ENCODE measurements at regions not wholly inside any gene's neighbourhood (a gene's known extent, or its start where the extent isn't known, plus 50 kb on each side); places are given as distances from the start of the nearest gene placed in this dataset.

DNA sequence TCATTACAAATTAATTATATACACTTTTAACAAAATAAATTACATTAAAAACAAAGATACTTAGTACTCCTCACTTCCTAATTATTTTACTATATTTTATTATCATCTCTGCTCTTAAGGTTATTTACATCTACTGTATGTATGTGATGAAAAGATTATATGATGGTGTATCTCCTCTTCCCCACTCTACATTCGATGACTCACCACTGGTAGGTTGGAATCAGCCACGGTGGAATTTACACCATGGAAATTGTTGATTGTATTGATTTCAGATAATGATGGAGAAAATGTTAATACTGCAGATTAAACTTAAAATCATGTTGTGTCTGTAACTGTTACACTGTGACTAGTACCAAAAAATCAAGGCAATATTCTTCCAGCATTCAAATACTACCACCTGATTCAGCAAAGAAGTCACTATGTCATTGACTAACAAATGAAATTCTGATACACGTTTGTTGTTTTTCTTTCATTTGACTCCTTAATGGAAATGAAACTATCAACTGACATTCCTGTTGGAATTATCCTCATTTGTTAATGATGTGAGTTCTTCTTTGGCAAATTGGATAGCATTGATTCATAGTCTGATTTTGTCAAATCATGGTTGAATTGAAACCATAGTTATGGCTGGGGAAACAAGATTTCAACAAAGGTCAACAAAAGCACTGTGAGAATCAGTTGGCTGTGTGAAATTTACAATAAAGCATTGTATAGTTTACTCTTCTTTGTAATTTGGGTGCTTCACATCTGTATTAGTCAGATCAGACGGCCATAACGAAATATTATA, 69.0 kb upstream of the NLK start:
- DNase-seq (ENCODE audit: low read depth, low spot score), result no peak

DNA sequence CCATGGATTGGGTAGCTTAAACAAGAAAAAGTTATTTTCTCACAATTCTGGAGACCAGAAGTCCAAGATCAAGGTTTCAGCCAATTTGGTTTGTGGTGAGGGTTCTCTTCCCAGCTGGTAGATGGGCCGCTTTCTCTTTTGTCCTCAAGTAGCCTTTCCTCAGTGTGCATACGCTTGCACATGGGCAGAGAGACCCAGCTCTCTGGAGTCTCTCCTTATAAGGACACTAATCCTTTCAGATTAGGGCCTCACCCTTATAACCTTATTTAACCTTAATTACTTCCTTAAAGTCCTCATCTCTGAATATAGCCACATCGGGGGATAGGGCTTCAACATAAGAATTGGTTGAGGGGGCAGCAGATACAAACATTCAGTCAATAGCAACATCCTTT, 68.4 kb upstream of the NLK start:
- no peak for DNase-seq (ENCODE audit: low read depth, low spot score)

DNA sequence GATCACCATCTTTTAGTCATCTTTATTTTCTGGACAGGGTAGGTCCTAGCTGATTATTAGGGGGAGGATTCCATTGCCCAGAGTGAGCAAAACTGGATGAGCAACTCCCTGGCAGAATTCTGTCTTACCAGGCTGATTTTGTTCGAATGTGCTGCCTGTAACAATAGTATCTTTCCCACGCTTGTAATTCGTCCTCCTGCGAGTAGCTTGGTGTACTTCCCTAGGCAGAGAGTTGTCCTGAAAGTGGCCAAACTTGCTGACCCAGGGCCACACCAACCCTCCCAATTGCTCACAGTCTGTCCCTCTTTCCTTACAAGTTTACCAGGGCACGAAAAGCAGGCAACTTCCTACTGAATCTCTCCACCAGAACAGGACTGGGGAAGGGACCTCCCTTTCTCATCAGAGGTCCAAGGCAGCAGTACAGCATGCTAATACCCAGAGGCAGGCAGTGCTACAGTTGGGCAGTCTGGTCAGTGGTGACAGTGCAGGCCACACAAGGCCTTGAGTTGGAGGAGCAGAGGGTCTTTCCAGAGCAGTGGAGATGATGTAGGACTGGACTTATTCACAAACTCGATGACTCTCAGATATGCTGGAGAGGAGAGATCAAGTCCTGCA, 67.8 kb upstream of the NLK start:
- no peak for DNase-seq (ENCODE audit: low read depth, low spot score)

DNA sequence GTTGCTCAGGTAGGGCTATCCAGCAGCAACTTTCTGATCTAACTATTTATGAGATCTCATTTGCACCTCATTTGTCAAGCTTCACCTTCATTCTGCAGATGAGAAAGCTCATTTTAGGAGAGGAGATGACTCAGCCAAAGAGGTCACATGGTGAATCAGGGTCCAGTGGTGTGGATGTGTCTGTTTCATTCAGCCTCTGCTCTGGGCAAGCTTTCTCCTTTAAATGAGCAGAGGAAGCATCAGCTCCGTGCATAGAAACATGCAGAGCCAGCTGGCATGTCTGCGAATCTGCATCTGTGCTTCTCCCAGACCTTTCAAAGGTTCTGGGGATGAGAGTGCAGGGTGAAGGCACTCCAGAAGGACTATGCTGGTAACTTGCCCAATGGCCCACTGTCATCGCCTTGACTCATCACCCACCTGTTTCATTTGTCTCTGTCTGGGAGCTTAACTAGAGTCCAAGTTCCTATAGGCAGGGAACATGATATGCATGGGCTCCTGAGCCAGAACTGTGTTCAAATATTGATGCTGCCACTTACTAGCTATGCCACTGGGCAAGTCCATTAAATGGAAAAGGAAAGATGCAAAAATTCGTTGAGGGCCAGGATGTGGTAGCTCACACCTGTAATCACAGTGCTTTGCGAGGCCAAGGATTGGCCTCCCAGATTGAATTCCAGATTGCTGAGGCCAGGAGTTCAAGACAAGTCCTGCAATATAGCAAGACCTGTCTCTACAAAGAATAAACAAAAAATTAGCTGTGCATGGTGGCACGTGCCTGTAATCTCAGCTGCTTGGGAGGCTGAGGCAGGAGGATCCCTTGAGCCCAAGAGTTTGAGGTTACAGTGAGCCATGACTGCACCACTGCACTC, 67.1 kb upstream of the NLK start:
- DNase-seq (ENCODE audit: low read depth, low spot score), result no peak

DNA sequence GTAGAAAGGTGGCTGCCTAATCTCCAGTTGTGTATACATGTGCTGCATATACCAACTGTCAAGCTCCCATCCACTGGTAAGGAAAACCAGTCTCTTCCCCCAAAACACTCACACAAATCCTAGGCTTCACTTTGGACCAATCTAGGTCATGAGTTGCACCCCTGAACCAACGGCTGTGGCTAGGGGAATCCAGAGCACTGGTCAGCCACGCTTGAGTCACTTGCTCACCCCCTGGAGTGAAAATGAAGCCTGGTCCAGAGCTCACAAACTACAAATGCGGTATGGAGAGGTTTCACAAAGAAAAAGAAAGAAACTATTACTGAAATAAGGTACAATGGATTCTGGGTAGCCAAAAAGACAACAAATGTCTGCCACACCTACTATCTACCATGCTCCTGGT, 66.1 kb upstream of the NLK start:
- DNase-seq (ENCODE audit: low read depth, low spot score), result peak; percentile 4

DNA sequence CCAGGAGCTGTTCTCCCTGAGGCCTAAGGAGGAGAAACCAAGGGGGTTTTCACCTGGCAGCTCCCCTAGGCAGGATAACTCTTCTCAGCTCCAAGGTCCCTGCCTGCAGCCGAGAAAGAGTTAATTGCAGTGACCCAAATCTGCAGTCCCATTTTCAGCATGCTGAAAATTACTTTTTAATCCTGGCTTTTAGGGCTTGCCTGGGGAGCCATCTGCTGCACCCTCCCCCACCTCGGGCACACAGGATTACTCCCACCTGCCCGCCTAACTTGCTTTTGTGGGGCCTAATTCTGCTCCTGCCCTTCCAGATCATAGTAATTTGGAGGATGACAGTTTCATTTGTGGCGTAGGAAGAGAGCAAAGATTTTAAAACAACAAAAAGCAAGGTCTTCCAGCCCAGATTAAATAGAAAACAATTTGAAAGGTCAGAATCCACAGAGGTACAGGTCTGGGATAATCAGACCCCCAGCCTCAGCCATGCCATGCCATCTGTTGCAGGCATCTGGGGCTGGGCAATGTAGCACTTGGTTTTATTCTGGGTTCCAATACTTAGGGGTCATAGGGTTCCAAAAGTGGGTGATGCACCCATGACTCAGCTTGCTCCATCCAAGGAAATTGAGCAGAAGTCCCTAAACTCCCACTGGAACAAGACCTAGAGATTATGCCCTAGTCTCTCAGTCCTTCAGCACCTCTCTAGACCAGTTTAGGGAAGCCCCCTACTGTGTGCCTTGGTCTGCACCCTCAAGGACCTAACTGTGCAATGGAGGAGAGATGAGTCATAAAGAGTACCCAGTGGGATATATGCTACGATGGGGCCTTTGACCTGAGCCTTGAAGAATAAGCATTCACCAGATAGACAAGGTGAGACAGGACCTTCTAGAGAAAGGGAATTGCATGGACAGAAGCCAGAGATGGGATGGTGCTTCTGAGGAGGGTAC, 64.5 kb upstream of the NLK start:
- DNase-seq (ENCODE audit: low read depth, low spot score), result no peak

DNA sequence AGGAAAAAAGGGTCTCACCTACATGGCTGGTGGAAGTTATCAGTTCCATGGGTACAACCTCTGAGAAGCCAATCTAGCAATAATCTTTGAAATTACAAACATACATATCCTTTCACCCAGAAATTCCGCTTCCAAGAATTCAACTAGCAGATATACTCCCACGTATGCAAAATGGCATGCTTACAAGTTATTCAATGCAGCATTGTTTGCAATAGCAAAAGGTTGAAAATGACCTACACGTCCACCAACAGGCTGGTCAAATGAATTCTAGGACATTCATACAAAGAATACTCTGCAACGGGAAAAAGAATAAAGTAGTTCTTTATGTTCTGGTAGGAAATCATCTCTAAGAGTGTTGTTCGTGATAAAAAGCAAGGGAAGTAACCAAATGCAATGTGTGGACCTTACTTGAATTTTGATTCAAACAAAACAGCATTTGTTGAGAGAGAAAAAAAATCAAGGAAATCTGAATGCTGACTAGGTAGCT, 63.7 kb upstream of the NLK start:
- DNase-seq (ENCODE audit: low read depth, low spot score), result no peak

DNA sequence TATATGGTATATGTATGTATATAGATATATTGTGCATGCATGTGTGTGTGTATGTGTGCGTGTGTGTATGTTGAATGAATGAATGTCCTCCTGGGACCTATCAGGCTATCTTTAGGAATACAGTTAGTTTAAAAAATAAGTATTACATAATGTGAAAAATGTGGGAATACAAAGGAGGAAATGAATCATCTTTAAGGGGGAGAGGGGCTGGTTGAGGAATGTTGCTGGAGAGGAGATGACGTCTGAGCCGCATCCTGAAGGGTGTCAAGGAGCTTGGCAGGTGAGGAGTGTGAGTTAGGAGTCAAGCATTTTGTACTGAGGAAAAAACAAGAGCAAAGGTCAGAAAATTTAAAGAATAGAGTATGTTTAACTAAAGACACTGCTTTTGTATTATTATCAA, 62.4 kb upstream of the NLK start:
- DNase-seq (ENCODE audit: low read depth, low spot score), result no peak

DNA sequence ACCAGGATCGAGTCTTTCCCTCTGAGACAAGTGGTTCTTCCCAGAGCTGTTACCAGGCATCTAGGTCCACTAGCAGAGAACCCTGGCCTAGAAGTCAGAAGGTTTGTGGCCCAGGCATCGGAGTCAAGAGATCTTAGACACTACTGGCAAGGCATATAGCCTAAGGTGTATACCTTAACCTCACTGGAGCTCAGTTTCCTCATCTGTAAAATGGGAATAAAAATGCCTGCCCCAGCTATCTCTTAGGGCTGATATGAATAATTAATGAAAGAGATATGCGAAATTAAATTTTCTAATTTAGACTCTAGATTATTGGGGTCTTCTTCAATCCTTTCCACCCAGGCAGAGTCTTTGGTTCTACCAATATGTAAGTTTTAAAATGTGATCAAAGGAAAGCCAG, 60.5 kb upstream of the NLK start:
- DNase-seq (ENCODE audit: low read depth, low spot score), result no peak

DNA sequence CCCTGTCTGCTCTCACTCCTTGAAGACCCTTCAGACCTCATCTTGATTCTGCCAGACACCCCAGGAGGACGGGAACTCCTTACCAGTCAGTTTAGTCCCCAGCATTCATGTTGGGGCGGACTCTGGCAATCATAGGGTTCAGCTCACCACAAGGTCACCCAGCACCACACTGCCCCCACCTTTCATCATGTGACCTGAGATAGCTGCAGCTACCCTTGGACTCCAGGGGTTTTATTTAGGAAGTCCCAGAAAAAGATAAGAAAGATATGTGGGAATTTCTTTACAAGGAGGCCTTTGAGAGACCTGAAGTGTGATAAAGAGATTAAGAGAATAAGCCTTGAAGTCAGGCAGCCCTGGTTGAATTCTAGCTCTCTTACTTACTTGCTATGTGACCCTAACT, 59.8 kb upstream of the NLK start:
- DNase-seq (ENCODE audit: low read depth, low spot score), result no peak

DNA sequence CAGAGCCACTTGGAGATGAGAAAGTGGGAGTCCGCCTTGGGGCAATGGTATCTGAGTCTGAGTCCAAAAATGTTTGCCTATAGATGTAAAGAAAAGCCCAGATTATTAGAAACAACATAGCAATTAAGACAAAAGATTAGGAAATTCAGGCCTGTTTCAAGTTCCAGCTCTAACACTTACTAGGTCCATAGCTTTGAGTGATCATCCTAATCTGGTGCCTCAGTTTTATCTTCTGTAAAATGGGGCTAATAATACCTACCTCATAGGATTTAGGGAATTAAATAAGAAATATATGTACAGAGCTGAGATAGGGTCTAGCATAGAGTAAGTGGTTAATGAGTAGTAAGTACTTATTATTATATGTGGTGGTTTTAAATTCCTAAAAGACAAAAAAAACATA, 58.6 kb upstream of the NLK start:
- DNase-seq (ENCODE audit: low read depth, low spot score), result no peak

DNA sequence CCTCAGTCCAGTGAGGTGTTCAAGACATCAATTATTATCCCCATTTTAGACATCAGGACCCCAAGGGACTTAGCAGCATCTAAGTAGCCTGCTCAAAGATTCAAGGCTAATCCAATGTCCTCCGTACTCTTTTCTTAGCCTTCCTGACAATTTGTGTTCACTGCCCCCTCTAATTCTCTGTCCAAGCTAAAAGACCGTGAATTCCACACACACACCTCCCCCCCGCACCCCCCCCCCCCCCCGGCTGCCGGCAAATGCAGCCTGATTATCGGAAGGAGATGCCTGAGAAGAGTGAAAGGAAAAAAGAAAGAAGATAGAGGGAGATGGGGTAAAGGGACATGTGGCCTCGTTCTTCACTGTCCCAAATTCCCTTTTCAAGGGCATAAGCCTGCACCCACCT, 58.1 kb upstream of the NLK start:
- no peak for DNase-seq (ENCODE audit: low read depth, low spot score)

DNA sequence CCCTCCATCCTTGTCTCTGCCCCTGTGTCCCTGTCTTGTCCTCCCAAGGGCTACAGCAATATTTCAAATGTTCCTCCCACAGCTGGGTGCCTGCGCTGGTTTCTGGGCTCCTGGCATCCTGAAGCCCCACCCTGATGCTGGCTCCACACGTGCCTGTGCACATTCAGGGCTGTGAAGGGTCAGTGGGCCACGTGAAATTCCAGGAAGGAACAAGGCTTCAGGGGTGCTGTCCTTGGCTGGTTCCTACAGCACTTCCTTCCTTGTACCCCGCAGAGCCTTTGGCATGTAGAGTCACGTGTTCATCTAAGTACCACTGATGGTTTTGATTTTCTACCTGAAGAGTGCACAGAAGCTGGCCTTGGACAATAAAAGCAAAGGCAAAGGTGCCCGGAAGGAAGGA, 57.7 kb upstream of the NLK start:
- DNase-seq (ENCODE audit: low read depth, low spot score), result no peak

DNA sequence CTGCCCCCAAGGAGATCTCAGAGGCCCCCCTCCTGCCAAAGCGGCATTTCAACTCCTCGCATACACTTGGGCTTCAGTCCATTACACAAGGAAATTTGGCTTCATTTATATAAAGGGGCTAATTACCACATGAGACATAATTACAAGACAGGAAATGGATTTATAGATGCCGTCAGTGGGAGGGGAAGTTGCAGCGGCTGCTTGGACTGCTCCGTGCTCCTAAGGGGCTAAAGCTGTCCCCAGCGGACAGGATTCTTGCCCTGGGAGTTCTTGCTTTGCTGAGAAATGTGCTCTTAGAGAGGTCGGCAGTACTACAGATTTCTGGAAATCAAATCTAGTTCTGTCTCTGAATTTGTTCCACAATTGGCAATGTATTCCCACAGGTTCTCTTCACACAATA, 57.2 kb upstream of the NLK start:
- DNase-seq (ENCODE audit: low read depth, low spot score), result no peak

DNA sequence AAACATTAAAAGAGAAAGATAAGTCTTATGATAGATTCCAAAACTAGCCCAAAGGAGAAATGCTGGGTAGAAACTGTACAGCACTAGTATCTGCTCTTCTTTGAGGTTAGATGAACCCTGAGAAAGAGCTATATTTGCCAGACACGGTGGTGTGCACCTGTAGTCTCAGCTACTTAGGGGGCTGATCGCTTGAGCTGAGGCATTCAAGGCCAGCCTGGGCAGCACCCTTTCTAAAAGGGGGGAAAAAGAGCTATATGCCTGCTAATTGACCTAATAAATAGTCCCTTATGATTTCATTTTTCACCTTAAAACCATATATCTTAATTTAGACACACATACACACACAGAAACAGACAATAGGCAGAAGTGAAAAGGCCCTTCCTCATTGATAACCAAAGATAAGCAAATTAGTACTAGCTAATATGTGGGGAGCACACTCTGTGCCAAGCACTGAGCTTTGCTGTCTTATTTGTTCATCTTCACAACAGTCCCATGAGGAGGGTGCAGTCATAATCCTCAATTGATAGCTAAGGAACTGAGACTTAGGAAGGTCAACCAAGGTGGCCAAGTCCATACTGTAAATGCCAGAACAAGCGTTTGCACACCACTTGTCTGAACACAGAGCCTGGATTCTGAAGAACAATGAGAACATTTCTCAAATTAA, 56.6 kb upstream of the NLK start:
- DNase-seq (ENCODE audit: low read depth, low spot score), result no peak

DNA sequence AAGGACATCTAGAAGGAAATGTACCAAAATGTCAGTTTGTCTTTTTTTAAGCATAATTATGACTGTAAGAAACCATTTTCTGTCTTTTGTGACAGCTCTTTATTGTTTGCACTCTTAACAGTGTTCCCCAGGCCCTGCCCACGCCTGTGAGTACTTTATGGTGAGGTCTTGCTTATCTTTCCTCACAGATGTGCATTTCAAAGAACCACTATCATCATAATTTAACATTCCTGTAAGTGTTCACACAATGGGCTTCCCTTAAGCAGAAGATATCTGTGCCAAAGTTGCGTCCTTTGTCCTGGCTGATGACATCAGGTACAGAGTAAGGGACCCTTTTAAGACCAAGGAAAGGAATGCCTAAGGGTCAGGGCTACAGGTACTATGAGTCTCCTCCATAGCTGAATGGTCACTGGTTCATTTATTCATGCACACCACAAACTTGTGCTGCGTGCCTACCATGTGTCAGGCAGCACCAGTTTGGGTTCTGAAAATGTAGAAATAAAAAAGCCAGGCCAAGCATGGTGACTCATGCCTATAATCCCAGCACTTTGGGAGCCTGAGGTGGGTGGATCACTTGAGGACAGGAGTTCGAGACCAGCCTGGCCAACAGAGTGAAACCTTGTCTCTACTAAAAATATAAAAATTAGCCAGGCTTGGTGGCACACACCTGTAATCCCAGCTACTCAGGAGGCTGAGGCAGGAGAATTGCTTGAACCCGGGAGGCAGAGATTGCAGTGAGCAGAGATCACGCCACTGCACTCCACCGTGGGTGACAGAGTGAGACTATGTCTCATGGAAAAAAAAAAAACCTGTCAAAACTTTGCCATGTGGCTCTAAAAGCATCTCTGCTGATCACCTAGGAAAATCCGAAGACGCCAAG, 55.4 kb upstream of the NLK start:
- DNase-seq (ENCODE audit: low read depth, low spot score), result no peak

DNA sequence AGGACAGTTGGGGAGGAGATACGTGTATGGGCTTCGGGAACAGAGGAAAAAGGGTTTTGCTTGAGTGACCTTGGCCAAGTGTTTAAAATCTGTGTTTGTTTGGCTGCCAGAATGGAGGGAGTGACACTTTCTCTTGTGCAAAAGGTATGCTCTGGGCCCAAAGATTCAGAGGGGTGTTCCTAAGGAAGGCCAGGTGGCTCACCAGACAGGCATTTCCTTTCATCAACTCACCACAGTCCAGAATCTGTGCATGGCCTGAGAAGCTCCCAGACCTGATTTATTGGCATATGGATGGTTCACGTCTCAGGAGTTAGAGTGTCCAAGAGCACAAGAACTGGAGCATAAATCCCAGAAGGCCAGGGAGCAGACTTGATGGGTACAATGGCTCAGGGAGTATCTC, 53.4 kb upstream of the NLK start:
- no peak for DNase-seq (ENCODE audit: low read depth, low spot score)

DNA sequence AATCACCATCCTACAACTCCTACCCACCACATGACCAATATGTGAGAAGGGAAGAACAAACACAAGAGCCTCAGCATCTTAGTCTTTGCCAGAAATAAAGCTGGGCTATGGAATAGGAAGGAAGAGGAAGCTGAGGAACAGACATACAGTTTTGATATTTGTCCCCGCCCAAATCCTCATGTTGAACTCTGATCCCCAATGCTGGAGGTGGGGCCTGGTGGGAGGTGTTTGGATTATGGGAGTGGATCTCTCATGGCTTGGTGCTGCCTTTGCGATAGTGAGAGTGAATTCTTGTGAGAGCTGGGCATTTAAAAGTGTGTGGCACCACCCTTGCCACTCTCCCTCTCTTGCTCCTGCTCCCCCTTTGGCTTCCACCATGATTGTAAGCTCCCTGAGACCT, 52.4 kb upstream of the NLK start:
- DNase-seq (ENCODE audit: low read depth, low spot score), result no peak

DNA sequence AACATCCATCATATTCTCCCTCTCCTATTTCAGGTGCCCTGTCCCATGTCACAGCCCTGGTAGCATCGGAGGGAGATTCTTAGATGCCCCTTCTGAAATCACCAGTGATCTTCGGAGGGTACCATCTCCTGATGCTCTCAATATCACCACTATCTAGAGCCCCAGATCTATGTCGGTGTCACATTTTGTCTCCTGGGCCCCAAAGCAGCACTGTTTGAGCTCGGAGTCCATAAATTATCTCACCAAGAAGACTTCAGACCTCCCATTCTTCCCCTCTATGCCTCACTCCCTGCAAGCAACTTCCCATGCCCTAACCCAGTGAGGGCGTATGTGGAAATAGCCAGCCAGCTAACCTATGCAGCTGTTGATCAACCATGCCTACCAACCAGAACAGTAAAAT, 51.5 kb upstream of the NLK start:
- no peak for DNase-seq (ENCODE audit: low read depth, low spot score)

DNA sequence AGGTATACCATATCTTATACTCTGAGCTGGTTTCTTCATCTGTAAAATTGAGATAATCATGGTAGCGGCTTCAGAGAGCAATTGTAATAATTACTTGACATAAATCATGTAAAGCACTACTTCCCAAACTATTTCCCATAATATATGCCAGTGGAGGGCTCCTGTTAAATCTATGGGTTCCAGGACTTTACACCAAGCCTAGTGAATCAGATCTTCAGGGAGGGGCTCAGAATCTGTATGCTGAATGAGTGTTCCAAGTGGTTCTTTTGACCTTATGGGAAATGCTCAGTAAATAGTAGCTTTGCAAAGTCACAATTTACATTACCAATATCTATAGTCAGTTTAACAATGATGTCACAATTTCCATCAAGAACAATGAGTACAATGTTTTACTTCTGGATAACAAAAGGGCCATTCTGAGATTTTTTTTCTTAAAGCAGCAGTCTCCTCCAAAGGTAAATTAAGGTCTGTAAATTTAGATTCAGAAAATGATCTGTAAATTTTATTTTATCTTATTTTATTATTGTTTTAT, 50.9 kb upstream of the NLK start:
- no peak for DNase-seq (ENCODE audit: low read depth, low spot score)

Data from smooth muscle cell of the brain vasculature (primary cell).